Calu3 (cell line): ENCODE measurements at regions not wholly inside any gene's neighbourhood (a gene's known extent, or its start where the extent isn't known, plus 50 kb on each side); places are given as distances from the start of the nearest gene placed in this dataset.

Experiments used
- BruUV-seq: library from RNA; stranded (reverse); fragments of 400-500 nt; replicated peaks from 2 replicates; lab custom pipeline; 2021; lab: Mats Ljungman, UMichigan
- CTCF ChIA-PET: fragments of 300-600 bp; sonication (Branson Sonifier 250); formaldehyde crosslinking; loops from one replicate; lab custom pipeline; 2022; ENCODE audit warnings: antibody characterized with exemption; lab: Charles Lee
- DNase-seq: peaks from one replicate; pipeline ENCODE4 v3.0.0; 2022
- H3K27ac Mint-ChIP-seq: one replicate; pipeline ENCODE4 v1.8.0; 2022; ENCODE audit warnings: mixed read lengths; ENCODE audit not compliant: unreplicated experiment
- H3K27me3 Mint-ChIP-seq: one replicate; pipeline ENCODE4 v1.8.0; 2022; ENCODE audit warnings: mixed read lengths; ENCODE audit not compliant: unreplicated experiment
- H3K36me3 Mint-ChIP-seq: one replicate; pipeline ENCODE4 v1.8.0; 2022; ENCODE audit warnings: mild to moderate bottlenecking, moderate library complexity, mixed read lengths; ENCODE audit not compliant: insufficient read depth, unreplicated experiment
- H3K4me1 Mint-ChIP-seq: one replicate; pipeline ENCODE4 v1.8.0; 2022; ENCODE audit warnings: mild to moderate bottlenecking, low read depth, mixed read lengths; ENCODE audit not compliant: unreplicated experiment
- H3K4me3 Mint-ChIP-seq: one replicate; pipeline ENCODE4 v1.8.0; 2022; ENCODE audit warnings: mild to moderate bottlenecking, low read depth, moderate library complexity, mixed read lengths; ENCODE audit not compliant: unreplicated experiment
- H3K9me3 Mint-ChIP-seq: one replicate; pipeline ENCODE4 v1.8.0; 2022; ENCODE audit warnings: low read depth, mixed read lengths; ENCODE audit not compliant: unreplicated experiment
- CTCF ChIP-seq: fragments of 200-600 bp; IDR thresholded peaks from one replicate; pipeline ENCODE4 v1.8.0; 2022; ENCODE audit warnings: antibody characterized with exemption; ENCODE audit not compliant: unreplicated experiment
- intact Hi-C: fragments of 100-400 bp; cut with micrococcal nuclease; formaldehyde crosslinking; loops from one replicate; pipeline ENCODE4 v1.10.0; 2022; ENCODE audit not compliant: unreplicated experiment

- Mint-ChIP-seq H3K27me3 (no peaks in the 10 kb centered on the region), H3K9me3 (no peaks in the 10 kb centered on the region), H3K36me3 (no peaks in the 10 kb centered on the region), H3K4me3 (no peak overlapping the region), H3K4me1 (no peaks in the 10 kb centered on the region), H3K27ac (no peak overlapping the region)
- no peak for DNase-seq
- CTCF ChIA-PET = no interaction called here
- no peak for TF ChIP-seq CTCF
- no TSS peak for BruUV-seq
- intact Hi-C loops = loop anchor here (10.0 kb wide), 1 partner anchor 1104 kb away; no protein-coding TSS in a partner anchor
Measured at GRCh38 chr18:29871246-29871645, 1171.3 kb downstream of the DSC3 start.

GRCh38 chr18:29862824-29863223 lies 1179.7 kb downstream of the DSC3 start:
- Mint-ChIP-seq H3K9me3 (no peaks in the 10 kb centered on the region), H3K4me1 (no peaks in the 10 kb centered on the region), H3K4me3 (no peak overlapping the region), H3K36me3 (no peaks in the 10 kb centered on the region), H3K27me3 (no peaks in the 10 kb centered on the region), H3K27ac (no peak overlapping the region)
- DNase-seq = no peak
- TF ChIP-seq CTCF = no peak
- intact Hi-C loops = loop anchor here (10.0 kb wide), 2 partner anchors 62 to 898 kb away; no protein-coding TSS in a partner anchor
- no TSS peak for BruUV-seq
- CTCF ChIA-PET = no interaction called here

GRCh38 chr18:29855637-29856036 lies 1186.9 kb downstream of the DSC3 start:
- Mint-ChIP-seq H3K36me3 (no peaks in the 10 kb centered on the region), H3K4me3 (no peak overlapping the region), H3K4me1 (no peaks in the 10 kb centered on the region), H3K27ac (no peak overlapping the region), H3K9me3 (no peaks in the 10 kb centered on the region), H3K27me3 (no peaks in the 10 kb centered on the region)
- intact Hi-C loops = no loop called here
- no peak for DNase-seq
- no TSS peak for BruUV-seq
- no peak for TF ChIP-seq CTCF
- CTCF ChIA-PET = no interaction called here

GRCh38 chr18:29853126-29853525 lies 1189.4 kb downstream of the DSC3 start:
- no TSS peak for BruUV-seq
- H3K27ac Mint-ChIP-seq = no peak overlapping the region
- intact Hi-C loops = no loop called here
- no peak for TF ChIP-seq CTCF
- DNase-seq = no peak
- CTCF ChIA-PET = no interaction called here
- no peak overlapping the region for H3K4me3 Mint-ChIP-seq
- H3K27me3 Mint-ChIP-seq = no peaks in the 10 kb centered on the region
- no peaks in the 10 kb centered on the region for H3K9me3 Mint-ChIP-seq
- H3K36me3 Mint-ChIP-seq = no peaks in the 10 kb centered on the region
- no peaks in the 10 kb centered on the region for H3K4me1 Mint-ChIP-seq
